ENCODE measurements at regions not wholly inside any gene's neighbourhood (a gene's known extent, or its start where the extent isn't known, plus 50 kb on each side); places are given as distances from the start of the nearest gene placed in this dataset.
A peak's percentile ranks its signal among the peaks of the same experiment; 100 is the strongest.

- POLR2A ChIA-PET (ENCODE audit: low non-redundant PET) = no interaction called here
- peak; percentile 40 for DNase-seq (ENCODE audit: low spot score)
Measured at GRCh38 chr6:134466771-134467525, 149.0 kb upstream of the SGK1 start.

DNA sequence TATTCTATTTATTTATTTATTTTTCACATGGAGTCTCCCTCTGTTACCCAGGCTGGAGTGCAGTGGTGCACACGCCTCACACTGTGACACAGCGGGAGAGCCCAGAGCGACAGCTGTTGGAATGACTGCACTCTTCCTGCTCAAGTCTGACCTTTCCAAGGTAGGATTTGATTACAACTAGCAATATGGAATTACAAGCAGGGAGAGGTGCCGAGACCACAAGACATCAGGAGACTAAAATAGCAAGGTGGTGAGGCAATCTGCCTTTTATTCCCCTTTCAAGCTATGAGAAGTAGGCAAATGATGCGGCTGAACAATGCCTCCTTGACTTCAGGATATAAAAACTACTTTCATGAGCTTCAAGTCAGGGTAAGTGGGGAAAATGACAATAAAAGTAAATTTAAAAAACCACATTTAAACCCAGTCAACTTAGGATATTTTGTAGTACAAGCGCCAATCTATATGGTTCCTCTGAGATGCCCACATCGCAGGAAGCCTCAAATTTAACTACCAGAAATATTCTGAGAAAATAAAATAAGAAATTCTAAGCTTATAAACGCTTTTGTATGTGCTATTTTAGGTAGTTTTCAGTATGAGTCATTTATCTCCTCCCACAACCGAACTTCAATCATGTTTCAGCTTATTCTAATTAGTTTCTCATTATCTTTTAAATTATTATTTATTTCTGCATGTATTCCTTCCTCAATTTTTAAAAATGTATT, 146.9 kb upstream of the SGK1 start:
- CTCF ChIA-PET = no interaction called here
- POLR2A ChIA-PET (ENCODE audit: low non-redundant PET) = no interaction called here

More at GRCh38 chr6:134466771-134467525, 149.0 kb upstream of the SGK1 start:
- no peak for TF ChIP-seq CTCF (conservative IDR thresholded peaks at IDR 0.05; ENCODE audit: low read depth)
- H3K27ac ChIP-seq = no peak overlapping the region
- CTCF ChIA-PET = interaction anchor here (0.9 kb wide), 1 partner anchor 174 kb away, joined by 3 read pairs; no protein-coding TSS in a partner anchor

GRCh38 chr6:134458857-134459657, 141.1 kb upstream of the SGK1 start:
- ChIA-PET POLR2A (ENCODE audit: low non-redundant PET) (no interaction called here), CTCF (interaction anchor here (0.5 kb wide), 1 partner anchor 160 kb away, joined by 3 read pairs; no protein-coding TSS in a partner anchor)
- no peak for TF ChIP-seq CTCF (conservative IDR thresholded peaks at IDR 0.05; ENCODE audit: low read depth)
- no peak overlapping the region for H3K27ac ChIP-seq
- DNase-seq (ENCODE audit: low spot score) = no peak

More for the DNA sequence above, 146.9 kb upstream of the SGK1 start:
- peak; percentile 63 for DNase-seq (ENCODE audit: low spot score)
- H3K27ac ChIP-seq = peak overlapping the region; percentile 70
- TF ChIP-seq CTCF (conservative IDR thresholded peaks at IDR 0.05; ENCODE audit: low read depth) = no peak

DNA sequence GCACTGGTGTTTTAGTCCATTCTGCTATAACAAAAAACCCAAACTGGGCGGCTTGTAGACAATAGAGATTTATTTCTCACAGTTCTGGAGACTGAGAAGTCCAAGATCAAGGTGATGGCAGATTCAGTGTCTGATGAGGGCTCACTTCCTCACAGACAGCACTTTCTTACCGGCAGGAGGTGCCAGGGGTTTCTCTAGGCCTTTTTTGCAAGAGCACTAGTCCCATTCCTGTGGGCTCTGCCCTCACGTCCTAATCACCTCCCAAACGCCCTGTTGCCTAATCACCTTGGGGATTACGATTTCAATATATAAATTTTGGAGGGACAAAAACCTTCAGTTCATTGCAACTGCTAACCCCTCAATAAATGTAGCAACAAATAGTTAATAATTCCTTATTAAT, 140.0 kb upstream of the SGK1 start:
- no peak overlapping the region for H3K27ac ChIP-seq
- POLR2A ChIA-PET (ENCODE audit: low non-redundant PET) = no interaction called here
- CTCF ChIA-PET = no interaction called here
- DNase-seq (ENCODE audit: low spot score) = no peak
- TF ChIP-seq CTCF (conservative IDR thresholded peaks at IDR 0.05; ENCODE audit: low read depth) = no peak

DNA sequence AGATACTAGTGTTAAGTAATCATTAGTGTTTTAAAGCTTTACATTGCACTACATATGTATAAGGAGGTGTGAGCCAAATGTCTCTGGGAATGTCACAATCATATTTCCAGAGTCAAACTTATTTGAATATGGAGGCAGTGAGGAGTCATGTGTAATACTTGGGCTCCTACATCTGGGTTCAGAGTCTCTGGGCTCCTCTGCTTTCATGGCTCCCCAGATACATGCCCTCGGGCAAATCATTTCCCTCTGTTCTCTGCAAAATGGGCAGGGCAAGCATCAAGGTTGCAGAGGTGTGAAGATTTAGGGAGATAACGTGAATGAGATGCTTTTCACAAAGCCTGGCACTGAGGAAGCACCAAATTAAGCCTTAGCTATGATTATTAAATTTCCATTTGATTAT, 138.3 kb upstream of the SGK1 start:
- H3K27ac ChIP-seq = no peak overlapping the region
- POLR2A ChIA-PET (ENCODE audit: low non-redundant PET) = no interaction called here
- CTCF ChIA-PET = no interaction called here
- TF ChIP-seq CTCF (conservative IDR thresholded peaks at IDR 0.05; ENCODE audit: low read depth) = no peak
- DNase-seq (ENCODE audit: low spot score) = no peak

DNA sequence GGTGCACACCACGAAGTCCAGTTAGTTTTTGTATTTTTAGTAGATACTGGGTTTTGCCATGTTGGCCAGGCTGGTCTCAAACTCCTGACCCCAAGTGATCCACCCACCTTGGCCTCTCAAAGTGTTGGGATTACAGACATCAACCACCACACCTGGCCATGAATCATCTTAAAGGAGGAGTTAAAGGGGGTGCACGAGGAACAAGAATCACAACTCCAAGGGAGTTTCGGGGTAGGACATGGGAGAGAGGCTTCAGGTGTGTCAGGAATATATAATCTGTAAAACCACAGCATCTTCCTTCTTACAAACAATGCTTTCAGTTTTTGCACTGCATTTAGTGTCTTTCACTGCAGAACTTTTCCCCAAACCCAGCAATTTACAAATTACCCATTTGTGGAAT, 137.4 kb upstream of the SGK1 start:
- CTCF ChIA-PET = no interaction called here
- H3K27ac ChIP-seq = no peak overlapping the region
- no peak for TF ChIP-seq CTCF (conservative IDR thresholded peaks at IDR 0.05; ENCODE audit: low read depth)
- POLR2A ChIA-PET (ENCODE audit: low non-redundant PET) = no interaction called here
- no peak for DNase-seq (ENCODE audit: low spot score)
